Subcutaneous abdominal adipose tissue (tissue), 5 donors: ENCODE measurements at regions not wholly inside any gene's neighbourhood (a gene's known extent, or its start where the extent isn't known, plus 50 kb on each side); places are given as distances from the start of the nearest gene placed in this dataset.
A peak's percentile ranks its signal among the peaks of the same experiment; 100 is the strongest.
"Not testable (repeated sequence)": the region's sequence is repeated elsewhere in the genome, so short reads cannot be mapped to it uniquely, and the experiment has no call there.

Source experiments
- H3K27ac ChIP-seq: one replicate; pipeline ENCODE4 v1.7.0; 2013; ENCODE audit warnings: low read depth, mild to moderate bottlenecking, inconsistent platforms, low read length, moderate library complexity
- H3K27me3 ChIP-seq, 5 donors: one replicate each; pipeline ENCODE4 v1.7.0; 2013; ENCODE audit warnings: low read length in 5 of 5, inconsistent platforms in 1 of 5; ENCODE audit not compliant: control insufficient read depth in 5 of 5, insufficient read depth in 4 of 5
- H3K36me3 ChIP-seq, 5 donors: one replicate each; pipeline ENCODE4 v1.7.0; 2013; ENCODE audit warnings: low read length in 5 of 5; ENCODE audit not compliant: control insufficient read depth in 5 of 5, insufficient read depth in 5 of 5
- H3K4me1 ChIP-seq, 5 donors: one replicate each; pipeline ENCODE4 v1.7.0; 2013; ENCODE audit warnings: low read length in 5 of 5, mild to moderate bottlenecking in 3 of 5, moderate library complexity in 1 of 5; ENCODE audit not compliant: control insufficient read depth in 5 of 5, insufficient read depth in 5 of 5
- H3K4me3 ChIP-seq, 5 donors: one replicate each; pipeline ENCODE4 v1.7.0; 2013; ENCODE audit warnings: low read length in 5 of 5, low read depth in 1 of 5
- H3K9ac ChIP-seq, 5 donors: one replicate each; pipeline ENCODE4 v1.7.0; 2013; ENCODE audit warnings: low read length in 5 of 5, mild to moderate bottlenecking in 4 of 5, moderate library complexity in 3 of 5
- H3K9me3 ChIP-seq, 5 donors: one replicate each; pipeline ENCODE4 v1.7.0; 2013; ENCODE audit warnings: low read length in 5 of 5; ENCODE audit not compliant: control insufficient read depth in 5 of 5
- donor health status: healthy.
- donor health status: healthy.
- donor health status: healthy.
- donor health status: healthy.
- donor health status: healthy.

DNA sequence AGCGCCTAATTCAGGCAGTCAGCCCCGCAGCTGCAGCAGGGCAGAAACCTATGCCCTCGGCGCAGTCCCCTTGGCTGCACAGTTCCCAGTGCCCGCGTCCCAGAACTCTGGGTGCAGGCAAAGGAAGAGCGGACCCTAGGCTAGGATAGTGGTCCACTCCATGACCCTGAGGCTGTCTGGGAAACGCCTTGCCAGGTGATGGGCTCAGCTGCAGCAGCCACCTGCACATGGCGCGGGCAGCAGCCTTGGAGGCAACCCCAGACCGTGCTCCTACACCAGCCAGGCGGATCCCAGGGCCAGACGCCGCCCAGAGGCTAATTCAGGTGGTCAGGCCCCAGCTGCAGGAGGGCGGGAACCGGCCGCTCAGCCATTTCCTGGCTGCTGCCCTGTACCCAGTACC is 83.0 kb downstream of the POTEC start:
- H3K27me3 ChIP-seq, H3K4me3 ChIP-seq, H3K36me3 ChIP-seq, H3K4me1 ChIP-seq, H3K27ac ChIP-seq, H3K9me3 ChIP-seq, H3K9ac ChIP-seq: not testable (repeated sequence)

DNA sequence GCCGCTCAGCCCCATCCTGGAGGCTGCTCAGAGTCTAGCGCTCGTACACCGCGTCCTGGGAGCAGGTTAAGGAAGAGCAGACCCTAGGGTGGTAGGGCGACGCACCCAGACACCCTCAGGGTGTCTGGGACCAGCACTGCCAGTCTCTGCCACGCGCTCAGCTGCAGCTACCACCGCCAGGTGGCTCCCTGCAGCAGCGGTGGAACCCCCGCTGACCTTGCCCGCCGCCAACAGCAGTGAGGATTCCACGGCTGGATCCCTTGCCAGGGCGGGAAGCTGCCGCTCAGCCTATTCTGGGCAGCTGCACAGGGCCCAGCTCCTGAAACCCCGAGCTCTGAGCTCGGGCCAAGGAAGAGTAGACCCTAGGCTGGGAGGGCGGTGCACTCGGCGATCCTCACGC is 83.6 kb downstream of the POTEC start:
- H3K27me3 ChIP-seq, H3K4me1 ChIP-seq, H3K9me3 ChIP-seq, H3K27ac ChIP-seq, H3K36me3 ChIP-seq, H3K9ac ChIP-seq, H3K4me3 ChIP-seq: not testable (repeated sequence)

DNA sequence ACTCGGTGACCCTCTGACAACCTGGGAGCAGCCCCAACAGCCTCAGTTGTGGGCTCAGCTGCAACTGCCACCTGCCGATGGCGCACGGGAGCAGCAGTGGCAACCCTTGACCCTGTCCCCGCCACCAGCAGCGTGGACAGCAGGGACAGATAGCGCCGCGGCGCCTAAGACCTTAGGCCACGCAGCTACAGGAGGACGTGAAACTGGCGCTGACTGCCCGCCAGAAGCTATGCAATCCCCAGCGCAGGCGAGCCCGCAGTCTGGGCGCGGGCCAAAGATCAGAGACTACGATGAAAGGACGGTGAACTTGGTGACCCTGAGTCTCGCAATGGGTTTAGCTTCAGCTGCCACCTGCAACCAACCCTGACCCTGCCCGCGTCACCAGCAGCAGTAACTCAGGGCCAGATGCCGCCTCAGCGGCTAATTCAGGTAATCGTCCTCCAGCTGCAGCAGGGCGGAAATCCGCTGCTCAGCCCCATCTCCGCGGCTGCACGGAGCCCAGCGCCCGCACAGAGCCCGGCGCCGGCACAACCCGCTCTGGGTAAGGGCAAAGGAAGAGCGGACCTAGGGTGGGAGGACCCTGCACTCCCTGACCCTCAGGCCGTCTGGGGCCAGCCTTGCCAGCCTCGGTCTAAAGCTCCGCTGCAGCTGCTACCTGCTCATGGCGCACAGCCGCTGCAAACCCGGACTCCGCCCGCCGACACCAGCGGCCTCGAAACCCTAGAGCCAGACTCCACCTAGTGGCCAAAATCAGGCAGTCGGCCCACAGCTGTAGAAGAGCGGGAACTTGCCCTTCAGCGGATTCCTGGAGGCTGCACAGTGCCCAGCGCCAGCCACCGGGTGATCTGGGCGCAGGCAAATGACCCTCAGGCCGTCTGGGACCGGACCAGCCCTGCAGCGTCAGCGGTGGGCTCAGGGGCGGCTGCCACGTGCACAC is 85.1 kb downstream of the POTEC start:
- not testable (repeated sequence) for H3K27ac ChIP-seq, H3K4me1 ChIP-seq, H3K9ac ChIP-seq, H3K36me3 ChIP-seq, H3K9me3 ChIP-seq, H3K27me3 ChIP-seq
- H3K4me3 ChIP-seq = peak overlapping the region in 3 of 5 donors; percentile 20 to 44 (median 38)

DNA sequence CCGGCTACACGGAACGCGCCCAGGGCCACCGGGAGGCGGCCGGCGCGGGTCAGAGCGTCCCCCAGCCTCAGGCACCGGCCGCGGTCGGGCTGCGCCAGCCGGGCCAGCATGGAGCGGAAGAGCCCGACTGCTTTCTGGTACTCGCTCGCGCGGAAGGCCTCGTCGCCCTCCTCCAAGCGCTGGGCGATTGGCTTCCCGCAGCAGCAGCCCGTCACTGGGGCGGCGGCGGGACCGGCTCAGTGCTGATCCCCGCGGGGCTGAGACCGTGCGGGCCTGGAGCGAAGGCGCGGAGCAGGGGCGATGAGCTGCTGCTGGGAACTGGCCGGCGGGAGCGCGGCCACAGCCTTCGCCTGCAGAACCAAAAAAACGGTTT is 92.8 kb downstream of the POTEC start:
- not testable (repeated sequence) for H3K27me3 ChIP-seq, H3K9me3 ChIP-seq, H3K4me1 ChIP-seq, H3K36me3 ChIP-seq, H3K27ac ChIP-seq, H3K9ac ChIP-seq
- H3K4me3 ChIP-seq = peak overlapping the region in 1 of 5 donors; percentile 50

DNA sequence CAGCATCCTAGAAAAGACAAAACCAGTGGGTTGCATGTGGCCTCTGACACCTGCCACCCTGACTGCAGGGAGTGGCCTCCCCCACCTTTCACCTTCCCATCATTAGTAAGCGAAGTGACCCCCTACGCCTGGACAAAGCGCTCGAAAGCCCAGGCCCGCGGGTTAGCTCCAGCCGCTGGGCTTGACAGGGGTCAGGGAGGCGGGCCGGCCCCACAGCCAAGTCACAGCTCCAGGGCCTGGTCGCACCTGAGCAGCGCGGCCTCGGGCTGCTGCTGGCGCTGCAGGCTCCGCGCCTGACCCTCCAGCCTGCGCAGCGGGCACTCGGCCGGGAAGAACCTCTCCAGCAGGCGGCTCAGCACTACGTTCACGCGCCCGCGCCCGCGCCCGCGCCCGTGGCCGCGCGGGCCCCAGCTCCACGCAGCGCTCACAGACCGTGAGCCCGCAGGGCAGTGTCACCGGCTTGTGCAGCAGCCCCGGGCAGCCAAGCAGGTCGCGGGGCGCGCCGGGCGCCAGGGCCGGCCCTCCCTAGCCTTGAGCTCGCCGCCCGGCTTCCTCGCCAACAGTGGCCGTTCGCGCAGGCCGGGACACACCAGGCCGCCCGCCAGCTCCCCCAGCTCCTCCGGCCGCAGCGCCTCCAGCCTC is 93.3 kb downstream of the POTEC start:
- H3K9me3 ChIP-seq, H3K36me3 ChIP-seq, H3K9ac ChIP-seq, H3K27me3 ChIP-seq, H3K4me1 ChIP-seq, H3K27ac ChIP-seq: not testable (repeated sequence)
- peak overlapping the region in 1 of 5 donors; percentile 37 for H3K4me3 ChIP-seq

DNA sequence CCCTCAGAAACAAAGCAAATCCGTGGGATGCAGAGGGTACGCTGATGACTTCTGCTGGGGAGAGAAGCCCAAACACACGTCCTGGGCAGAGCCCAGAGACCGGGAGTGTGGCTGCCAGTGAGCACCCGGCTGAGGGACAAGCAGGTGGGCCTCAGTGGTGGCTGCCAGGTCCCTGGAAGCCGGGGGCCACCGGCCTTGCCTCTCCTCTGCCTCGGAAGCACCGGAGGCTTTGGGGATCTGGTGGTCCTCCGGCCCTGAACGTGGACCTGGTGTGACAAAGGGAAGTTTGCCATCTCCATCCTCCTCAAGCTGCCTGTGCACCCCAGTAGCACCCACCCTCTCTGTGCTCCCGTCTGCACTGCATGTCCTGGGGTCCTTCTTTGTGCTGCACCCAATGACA is 94.3 kb downstream of the POTEC start:
- not testable (repeated sequence) for H3K9me3 ChIP-seq, H3K4me1 ChIP-seq, H3K27ac ChIP-seq, H3K4me3 ChIP-seq, H3K9ac ChIP-seq, H3K27me3 ChIP-seq, H3K36me3 ChIP-seq

DNA sequence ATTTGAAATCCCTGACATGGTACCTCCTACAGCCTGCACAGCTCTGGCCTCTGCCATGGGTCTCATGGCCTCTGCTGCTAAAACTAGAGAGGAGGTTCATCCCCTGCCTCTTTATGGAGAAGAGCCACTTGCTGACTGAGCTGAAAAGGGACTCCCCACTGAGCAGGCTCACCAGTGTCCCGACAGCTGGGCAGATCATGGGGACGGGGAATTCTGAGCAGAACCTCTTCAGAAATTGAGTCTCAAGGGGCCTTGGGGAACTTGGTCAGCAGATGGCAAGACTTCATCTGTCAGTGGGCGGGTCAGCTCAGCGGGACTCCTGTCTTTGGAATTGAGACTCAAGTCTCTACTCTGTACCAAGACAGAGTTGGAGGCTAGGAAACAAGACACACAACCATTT is 95.7 kb downstream of the POTEC start:
- H3K4me3 ChIP-seq, H3K4me1 ChIP-seq, H3K9me3 ChIP-seq, H3K27ac ChIP-seq, H3K27me3 ChIP-seq, H3K9ac ChIP-seq, H3K36me3 ChIP-seq: not testable (repeated sequence)

DNA sequence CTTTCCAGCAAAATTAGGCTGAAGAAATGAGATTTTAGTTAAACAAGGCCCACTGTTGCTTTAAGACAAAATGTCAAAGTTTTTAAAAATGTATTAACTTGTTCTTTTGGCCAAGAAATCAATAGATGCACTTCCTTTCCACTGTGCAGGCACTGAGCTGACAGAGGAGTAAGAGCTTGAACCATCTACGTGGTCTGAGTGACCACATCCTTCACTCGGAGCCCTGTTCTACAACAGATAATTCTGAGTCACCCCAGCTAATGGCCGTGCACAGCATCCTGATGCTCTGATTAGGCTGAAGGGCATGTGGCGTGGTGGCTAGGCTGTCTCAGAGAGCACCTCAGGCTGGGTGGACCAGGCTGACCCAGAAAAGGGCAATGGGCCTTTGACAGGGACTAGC is 107.9 kb downstream of the POTEC start:
- H3K27ac ChIP-seq, H3K4me1 ChIP-seq, H3K4me3 ChIP-seq, H3K27me3 ChIP-seq, H3K36me3 ChIP-seq, H3K9me3 ChIP-seq, H3K9ac ChIP-seq: not testable (repeated sequence)

DNA sequence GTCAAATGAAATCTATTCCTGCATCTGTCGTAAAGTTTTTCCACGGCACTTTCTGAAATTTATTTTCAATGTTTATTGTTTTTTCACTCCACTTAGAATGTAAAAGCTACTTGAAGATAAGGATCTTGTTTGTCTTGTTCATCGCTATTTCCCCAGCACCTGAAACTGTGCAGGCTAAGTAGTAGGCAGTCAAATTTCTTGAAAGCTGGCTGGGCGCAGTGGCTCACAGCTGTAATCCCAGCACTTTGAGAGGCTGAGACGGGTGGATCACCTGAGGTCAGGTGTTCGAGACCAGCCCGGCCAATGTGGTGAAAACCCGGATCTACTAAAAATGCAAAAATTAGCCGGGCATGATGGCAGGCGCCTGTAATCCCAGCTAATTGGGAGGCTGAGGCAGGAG is 111.0 kb downstream of the POTEC start:
- H3K27me3 ChIP-seq, H3K9me3 ChIP-seq, H3K9ac ChIP-seq, H3K36me3 ChIP-seq, H3K4me3 ChIP-seq, H3K4me1 ChIP-seq, H3K27ac ChIP-seq: not testable (repeated sequence)

DNA sequence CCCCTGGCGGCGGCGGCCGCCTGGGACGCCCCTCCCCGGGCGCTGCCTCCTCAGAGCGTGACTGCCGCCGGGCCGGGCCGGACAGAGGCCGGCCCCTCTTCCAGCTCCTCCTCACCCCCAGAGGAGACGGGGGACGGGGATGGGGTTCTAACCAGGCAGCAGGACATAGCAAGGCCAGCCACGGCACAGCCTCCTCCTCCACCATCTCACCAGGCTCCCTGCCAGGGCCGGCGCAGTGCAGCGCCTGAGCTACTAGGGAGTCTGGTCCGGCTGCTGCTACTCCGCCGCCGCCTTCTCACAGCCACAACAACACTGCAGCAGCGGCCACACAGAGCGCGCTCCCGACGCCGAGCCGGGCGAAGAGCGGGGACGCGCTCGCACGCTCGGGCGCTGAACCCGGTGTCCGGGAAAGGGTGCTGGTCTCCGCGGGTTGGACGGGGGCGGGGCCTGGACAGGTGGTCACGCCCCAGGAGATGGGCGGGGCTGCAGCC is 112.3 kb downstream of the POTEC start:
- Histone ChIP-seq H3K9ac (peak overlapping the region in 1 of 5 donors; percentile 56), H3K4me3 (peak overlapping the region in 4 of 5 donors; percentile 57 to 71 (median 65))
- H3K27me3 ChIP-seq, H3K9me3 ChIP-seq, H3K27ac ChIP-seq, H3K4me1 ChIP-seq, H3K36me3 ChIP-seq: not testable (repeated sequence)
